ENCODE measurements at regions not wholly inside any gene's neighbourhood (a gene's known extent, or its start where the extent isn't known, plus 50 kb on each side); places are given as distances from the start of the nearest gene placed in this dataset.

DNA sequence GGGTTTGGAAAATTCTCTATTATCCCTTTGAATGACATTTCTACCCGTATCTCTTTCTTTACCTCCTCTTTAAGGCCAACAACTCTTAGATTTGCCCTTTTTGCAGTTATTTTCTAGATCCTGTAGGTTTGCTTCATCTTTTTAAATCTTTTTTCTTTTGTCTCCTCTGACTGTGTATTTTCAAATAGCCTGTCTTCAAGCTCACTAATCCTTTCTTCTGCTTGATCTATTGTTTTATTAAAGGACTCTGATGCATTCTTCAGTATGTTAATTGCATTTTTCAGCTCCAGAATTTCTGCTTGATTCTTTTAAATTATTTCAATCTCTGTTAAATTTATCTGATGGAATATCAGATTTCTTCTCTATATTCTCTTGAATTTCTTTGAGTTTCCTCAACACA is 324.3 kb downstream of the PLA2G4A start:
- TF ChIP-seq CEBPB (IDR thresholded peaks at IDR 0.05) (no peak), RAD21 (IDR thresholded peaks at IDR 0.05; ENCODE audit: low read depth) (no peak), TEAD4 (IDR thresholded peaks at IDR 0.05) (no peak), TAF1 (IDR thresholded peaks at IDR 0.05; ENCODE audit: low read depth) (no peak), CREB1 (IDR thresholded peaks at IDR 0.05; ENCODE audit: low read depth) (no peak), EP300 (IDR thresholded peaks at IDR 0.05; ENCODE audit: borderline replicate concordance) (no peak), ZBTB7A (IDR thresholded peaks at IDR 0.05; ENCODE audit: low read depth) (no peak), FOXM1 (IDR thresholded peaks at IDR 0.05; ENCODE audit: borderline replicate concordance, low read depth) (no peak), YY1 (IDR thresholded peaks at IDR 0.05; ENCODE audit: low read depth) (no peak), TCF12 (IDR thresholded peaks at IDR 0.05; ENCODE audit: low read depth) (no peak)
- TF ChIP-seq, protein P1, sequence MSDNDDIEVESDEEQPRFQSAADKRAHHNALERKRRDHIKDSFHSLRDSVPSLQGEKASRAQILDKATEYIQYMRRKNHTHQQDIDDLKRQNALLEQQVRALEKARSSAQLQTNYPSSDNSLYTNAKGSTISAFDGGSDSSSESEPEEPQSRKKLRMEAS (IDR thresholded peaks at IDR 0.05), result no peak
- TF ChIP-seq, protein P2, sequence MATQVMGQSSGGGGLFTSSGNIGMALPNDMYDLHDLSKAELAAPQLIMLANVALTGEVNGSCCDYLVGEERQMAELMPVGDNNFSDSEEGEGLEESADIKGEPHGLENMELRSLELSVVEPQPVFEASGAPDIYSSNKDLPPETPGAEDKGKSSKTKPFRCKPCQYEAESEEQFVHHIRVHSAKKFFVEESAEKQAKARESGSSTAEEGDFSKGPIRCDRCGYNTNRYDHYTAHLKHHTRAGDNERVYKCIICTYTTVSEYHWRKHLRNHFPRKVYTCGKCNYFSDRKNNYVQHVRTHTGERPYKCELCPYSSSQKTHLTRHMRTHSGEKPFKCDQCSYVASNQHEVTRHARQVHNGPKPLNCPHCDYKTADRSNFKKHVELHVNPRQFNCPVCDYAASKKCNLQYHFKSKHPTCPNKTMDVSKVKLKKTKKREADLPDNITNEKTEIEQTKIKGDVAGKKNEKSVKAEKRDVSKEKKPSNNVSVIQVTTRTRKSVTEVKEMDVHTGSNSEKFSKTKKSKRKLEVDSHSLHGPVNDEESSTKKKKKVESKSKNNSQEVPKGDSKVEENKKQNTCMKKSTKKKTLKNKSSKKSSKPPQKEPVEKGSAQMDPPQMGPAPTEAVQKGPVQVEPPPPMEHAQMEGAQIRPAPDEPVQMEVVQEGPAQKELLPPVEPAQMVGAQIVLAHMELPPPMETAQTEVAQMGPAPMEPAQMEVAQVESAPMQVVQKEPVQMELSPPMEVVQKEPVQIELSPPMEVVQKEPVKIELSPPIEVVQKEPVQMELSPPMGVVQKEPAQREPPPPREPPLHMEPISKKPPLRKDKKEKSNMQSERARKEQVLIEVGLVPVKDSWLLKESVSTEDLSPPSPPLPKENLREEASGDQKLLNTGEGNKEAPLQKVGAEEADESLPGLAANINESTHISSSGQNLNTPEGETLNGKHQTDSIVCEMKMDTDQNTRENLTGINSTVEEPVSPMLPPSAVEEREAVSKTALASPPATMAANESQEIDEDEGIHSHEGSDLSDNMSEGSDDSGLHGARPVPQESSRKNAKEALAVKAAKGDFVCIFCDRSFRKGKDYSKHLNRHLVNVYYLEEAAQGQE (IDR thresholded peaks at IDR 0.05; ENCODE audit: low read depth), result no peak
